ENCODE measurements at regions not wholly inside any gene's neighbourhood (a gene's known extent, or its start where the extent isn't known, plus 50 kb on each side); places are given as distances from the start of the nearest gene placed in this dataset.

DNA sequence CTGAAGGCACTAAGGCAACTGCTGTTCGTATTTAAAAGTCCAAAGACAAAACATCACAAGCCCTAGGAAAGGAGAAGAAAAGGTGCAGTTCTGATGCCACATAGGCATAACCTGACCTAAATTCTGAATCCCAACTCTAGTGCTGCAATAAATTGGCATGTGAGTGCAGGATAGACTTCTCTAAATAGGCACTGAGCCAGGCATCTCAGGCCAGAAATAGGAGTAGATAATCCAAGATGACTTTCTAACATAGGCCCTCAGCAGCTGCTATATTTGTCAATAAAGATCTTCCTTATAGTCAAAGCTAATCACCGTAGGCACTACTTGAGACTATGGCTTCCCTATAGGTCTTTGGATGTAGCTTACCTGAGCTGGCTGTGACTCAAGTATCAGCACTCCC, 1163.8 kb downstream of the SORCS1 start:
- TF ChIP-seq CTCF (IDR thresholded peaks at IDR 0.05; ENCODE audit: low read depth, low read length, poor library complexity, severe bottlenecking) (no peak), EZH2phosphoT487 (IDR thresholded peaks at IDR 0.05; ENCODE audit: borderline replicate concordance, low read length) (no peak)
